WTC11 (cell line): ENCODE measurements at regions not wholly inside any gene's neighbourhood (a gene's known extent, or its start where the extent isn't known, plus 50 kb on each side); places are given as distances from the start of the nearest gene placed in this dataset.

Source experiments
- CTCF ChIP-seq: fragments of 200-600 bp; IDR thresholded peaks from 2 replicates; pipeline ENCODE4 v1.8.0; 2022; ENCODE audit warnings: antibody characterized with exemption
- ERG ChIP-seq: fragments of 250-450 bp; sonication (Bioruptor Pico); IDR thresholded peaks from 2 replicates; pipeline ENCODE4 v1.8.0; 2021; ENCODE audit warnings: mild to moderate bottlenecking
- ESRRA ChIP-seq: sonication (generic); formaldehyde crosslinking; IDR thresholded peaks from 2 replicates; pipeline ENCODE4 v1.8.1; 2022; ENCODE audit warnings: mild to moderate bottlenecking, missing genetic modification reagents, borderline replicate concordance
- HMGA2 ChIP-seq: fragments of 250-450 bp; sonication (Bioruptor Pico); IDR thresholded peaks from 2 replicates; pipeline ENCODE4 v1.4.0; 2021; ENCODE audit warnings: mild to moderate bottlenecking, moderate library complexity
- JUN ChIP-seq: sonication (generic); formaldehyde crosslinking; IDR thresholded peaks from 2 replicates; pipeline ENCODE4 v1.8.0; 2023; ENCODE audit warnings: mild to moderate bottlenecking, missing genetic modification reagents
- MAX ChIP-seq: sonication (generic); formaldehyde crosslinking; IDR thresholded peaks from 2 replicates; pipeline ENCODE4 v1.8.0; 2022; ENCODE audit warnings: mild to moderate bottlenecking, missing genetic modification reagents
- MYBL2 ChIP-seq: sonication (generic); formaldehyde crosslinking; IDR thresholded peaks from 2 replicates; pipeline ENCODE4 v1.8.1; 2023; ENCODE audit warnings: mild to moderate bottlenecking, moderate library complexity, missing genetic modification reagents
- ZNF138 ChIP-seq: sonication (generic); formaldehyde crosslinking; conservative IDR thresholded peaks from 2 replicates; pipeline ENCODE4 v1.8.1; 2022; ENCODE audit warnings: mild to moderate bottlenecking, moderate library complexity, missing genetic modification reagents

- TF ChIP-seq CTCF = no peak
- no peak for TF ChIP-seq HMGA2 (CRISPR knock-in tag)
- TF ChIP-seq MYBL2 (CRISPR knock-in tag) = no peak
- TF ChIP-seq MAX = no peak
- TF ChIP-seq ESRRA (CRISPR knock-in tag) = no peak
- no peak for TF ChIP-seq JUN
- no peak for TF ChIP-seq ZNF138 (CRISPR knock-in tag)
- TF ChIP-seq ERG (CRISPR knock-in tag) = no peak
Observed at GRCh38 chr5:9766581-9766980, 136.4 kb upstream of the TAS2R1 start.
